Natural killer cell (primary cell): ENCODE measurements at regions not wholly inside any gene's neighbourhood (a gene's known extent, or its start where the extent isn't known, plus 50 kb on each side); places are given as distances from the start of the nearest gene placed in this dataset.

ENCODE experiments used
- ATAC-seq, 3 donors: fragments of 150-1000 bp in 2 of 3; fragments of 200-7000 bp in 1 of 3; cut with Tn5 transposase; 1 replicate in 1 of 3; 2 replicates in 2 of 3; pipeline ENCODE4 v1.10.0; 2021; ENCODE audit warnings: mild to moderate bottlenecking in 2 of 3, moderate library complexity in 2 of 3
- DNase-seq, 2 donors: peaks; one replicate each; pipeline versions ENCODE4 v3.0.0 to v3.0.0-alpha.2; 2013 to 2021; ENCODE audit warnings: mixed read lengths in 1 of 2
- H3K27ac ChIP-seq: one replicate; pipeline ENCODE4 v1.5.1; 2013; ENCODE audit warnings: mild to moderate bottlenecking, low read length
- H3K27me3 ChIP-seq: one replicate; pipeline ENCODE4 v1.6.1; 2013; ENCODE audit warnings: low read length; ENCODE audit not compliant: control insufficient read depth, insufficient read depth
- H3K36me3 ChIP-seq: one replicate; pipeline ENCODE4 v1.6.1; 2013; ENCODE audit warnings: low read length; ENCODE audit not compliant: control insufficient read depth, insufficient read depth
- H3K4me1 ChIP-seq: one replicate; pipeline ENCODE4 v1.6.1; 2013; ENCODE audit warnings: low read length; ENCODE audit not compliant: control insufficient read depth, insufficient read depth
- H3K4me3 ChIP-seq: one replicate; pipeline ENCODE4 v1.5.1; 2013; ENCODE audit warnings: low read length
- H3K9me3 ChIP-seq: one replicate; pipeline ENCODE4 v1.6.1; 2013; ENCODE audit warnings: low read length; ENCODE audit not compliant: control insufficient read depth, insufficient read depth
- H3K27ac Mint-ChIP-seq, 2 donors: one replicate each; pipeline ENCODE4 v1.8.0; 2022; ENCODE audit warnings: mild to moderate bottlenecking in 2 of 2, mixed read lengths in 2 of 2, moderate library complexity in 1 of 2
- H3K27me3 Mint-ChIP-seq, 2 donors: one replicate each; pipeline ENCODE4 v1.8.0; 2022; ENCODE audit warnings: low read depth in 2 of 2, mixed read lengths in 2 of 2
- H3K36me3 Mint-ChIP-seq: one replicate; pipeline ENCODE4 v1.8.0; 2022; ENCODE audit warnings: mixed read lengths
- H3K4me1 Mint-ChIP-seq, 2 donors: one replicate each; pipeline ENCODE4 v1.8.0; 2022; ENCODE audit warnings: mixed read lengths in 2 of 2
- H3K4me3 Mint-ChIP-seq: one replicate; pipeline ENCODE4 v1.8.0; 2022; ENCODE audit warnings: mild to moderate bottlenecking, moderate library complexity, mixed read lengths
- H3K9me3 Mint-ChIP-seq, 2 donors: one replicate each; pipeline ENCODE4 v1.8.0; 2022; ENCODE audit warnings: mixed read lengths in 2 of 2
- CTCF ChIP-seq: fragments of 200-600 bp; IDR thresholded peaks from one replicate; pipeline ENCODE4 v1.8.0; 2022; ENCODE audit warnings: antibody characterized with exemption
- WGBS: methylation state at CpG from one replicate; pipeline ENCODE4 v1.1.7; 2013; ENCODE audit warnings: missing lambda C conversion rate; ENCODE audit not compliant: insufficient coverage; 5-methylcytosine and 5-hydroxymethylcytosine counted together
- intact Hi-C: fragments of 100-400 bp; cut with micrococcal nuclease; formaldehyde crosslinking; loops from one replicate; pipeline ENCODE4 v1.14.2; 2022

GRCh38 chr14:55891692-55892091 lies 226.5 kb upstream of the PELI2 start:
- H3K4me1 Mint-ChIP-seq = peaks cover 0 to 3% of the 10 kb centered on the region in 2 donors
- Histone ChIP-seq H3K36me3 (no peaks in the 10 kb centered on the region), H3K27ac (no peak overlapping the region), H3K4me3 (no peak overlapping the region), H3K27me3 (no peaks in the 10 kb centered on the region), H3K9me3 (no peaks in the 10 kb centered on the region), H3K4me1 (no peaks in the 10 kb centered on the region)
- no peaks in the 10 kb centered on the region for H3K9me3 Mint-ChIP-seq
- no peaks in the 10 kb centered on the region for H3K36me3 Mint-ChIP-seq
- intact Hi-C loops = no loop called here
- DNase-seq (no peak), ATAC-seq (no peak)
- no peak for TF ChIP-seq CTCF
- H3K27me3 Mint-ChIP-seq = peaks cover 11 to 19% of the 10 kb centered on the region in 2 donors
- no peak overlapping the region for H3K4me3 Mint-ChIP-seq
- H3K27ac Mint-ChIP-seq = no peak overlapping the region
- 69% methylated on average over 5 of the region's 6 CpGs for WGBS

- Mint-ChIP-seq H3K27me3 (peaks cover 7 to 19% of the 10 kb centered on the region in 2 donors), H3K4me1 (no peaks in the 10 kb centered on the region), H3K36me3 (no peaks in the 10 kb centered on the region), H3K27ac (no peak overlapping the region), H3K4me3 (no peak overlapping the region), H3K9me3 (no peaks in the 10 kb centered on the region)
- no peaks in the 10 kb centered on the region for H3K36me3 ChIP-seq
- intact Hi-C loops = no loop called here
- no peak for TF ChIP-seq CTCF
- no peaks in the 10 kb centered on the region for H3K27me3 ChIP-seq
- DNase-seq (no peak), ATAC-seq (no peak)
- no peak overlapping the region for H3K4me3 ChIP-seq
- no peaks in the 10 kb centered on the region for H3K9me3 ChIP-seq
- H3K27ac ChIP-seq = no peak overlapping the region
- H3K4me1 ChIP-seq = no peaks in the 10 kb centered on the region
- WGBS = 67% methylated on average over 3 of the region's 4 CpGs
These were observed 225.3 kb upstream of the PELI2 start for GRCh38 chr14:55892906-55893305.

GRCh38 chr14:55893705-55894104 lies 224.5 kb upstream of the PELI2 start:
- H3K36me3 ChIP-seq = no peaks in the 10 kb centered on the region
- no peak overlapping the region for H3K4me3 ChIP-seq
- 92% methylated on average over 5 of the region's 5 CpGs for WGBS
- Mint-ChIP-seq H3K27me3 (peaks cover 7 to 19% of the 10 kb centered on the region in 2 donors), H3K4me3 (no peak overlapping the region), H3K4me1 (peaks cover 0 to 5% of the 10 kb centered on the region in 2 donors), H3K27ac (no peak overlapping the region), H3K36me3 (no peaks in the 10 kb centered on the region), H3K9me3 (no peaks in the 10 kb centered on the region)
- DNase-seq (no peak), ATAC-seq (no peak)
- no peaks in the 10 kb centered on the region for H3K4me1 ChIP-seq
- no peaks in the 10 kb centered on the region for H3K27me3 ChIP-seq
- intact Hi-C loops = no loop called here
- no peak overlapping the region for H3K27ac ChIP-seq
- TF ChIP-seq CTCF = no peak
- no peaks in the 10 kb centered on the region for H3K9me3 ChIP-seq

- H3K4me1 Mint-ChIP-seq = peaks cover 0 to 5% of the 10 kb centered on the region in 2 donors
- Histone ChIP-seq H3K27ac (no peak overlapping the region), H3K9me3 (no peaks in the 10 kb centered on the region), H3K4me3 (no peak overlapping the region), H3K4me1 (no peaks in the 10 kb centered on the region), H3K27me3 (no peaks in the 10 kb centered on the region), H3K36me3 (no peaks in the 10 kb centered on the region)
- no peak overlapping the region for H3K27ac Mint-ChIP-seq
- no peak for TF ChIP-seq CTCF
- intact Hi-C loops = no loop called here
- ATAC-seq (no peak), DNase-seq (no peak)
- no CpG with 5 or more reads among the region's 1 CpG for WGBS
- H3K36me3 Mint-ChIP-seq = no peaks in the 10 kb centered on the region
- H3K4me3 Mint-ChIP-seq = no peak overlapping the region
- H3K27me3 Mint-ChIP-seq = peaks cover 0 to under 1% of the 10 kb centered on the region in 2 donors
- no peaks in the 10 kb centered on the region for H3K9me3 Mint-ChIP-seq
These were observed 221.2 kb upstream of the PELI2 start for GRCh38 chr14:55897031-55897430.
